ENCODE measurements at regions not wholly inside any gene's neighbourhood (a gene's known extent, or its start where the extent isn't known, plus 50 kb on each side); places are given as distances from the start of the nearest gene placed in this dataset.

GRCh38 chr4:114472269-114473032 lies 126.2 kb upstream of the UGT8 start:
- no peak for DNase-seq

GRCh38 chr4:114474188-114474800 lies 124.3 kb upstream of the UGT8 start:
- no peak for DNase-seq

DNA sequence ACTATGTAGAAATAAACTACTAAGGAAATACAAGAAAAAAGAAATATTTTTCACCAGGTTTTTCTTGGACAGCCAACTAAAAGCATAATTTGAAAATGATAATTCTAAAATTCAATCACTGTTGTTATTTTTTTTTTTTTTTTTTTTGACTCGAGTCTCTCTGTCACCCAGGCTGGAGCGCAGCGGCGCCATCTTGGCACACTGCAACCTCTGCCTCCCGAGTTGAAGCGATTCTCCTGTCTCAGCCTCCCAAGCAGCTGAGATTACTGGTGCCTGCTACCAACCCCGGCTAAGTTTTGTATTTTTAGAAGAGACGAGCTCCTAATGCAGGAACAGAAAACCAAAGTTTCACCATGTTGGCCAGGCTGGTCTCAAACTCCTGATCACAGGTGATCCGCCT lies 122.3 kb upstream of the UGT8 start:
- no peak for DNase-seq

GRCh38 chr4:114479595-114479994 lies 119.0 kb upstream of the UGT8 start:
- no peak for DNase-seq

DNA sequence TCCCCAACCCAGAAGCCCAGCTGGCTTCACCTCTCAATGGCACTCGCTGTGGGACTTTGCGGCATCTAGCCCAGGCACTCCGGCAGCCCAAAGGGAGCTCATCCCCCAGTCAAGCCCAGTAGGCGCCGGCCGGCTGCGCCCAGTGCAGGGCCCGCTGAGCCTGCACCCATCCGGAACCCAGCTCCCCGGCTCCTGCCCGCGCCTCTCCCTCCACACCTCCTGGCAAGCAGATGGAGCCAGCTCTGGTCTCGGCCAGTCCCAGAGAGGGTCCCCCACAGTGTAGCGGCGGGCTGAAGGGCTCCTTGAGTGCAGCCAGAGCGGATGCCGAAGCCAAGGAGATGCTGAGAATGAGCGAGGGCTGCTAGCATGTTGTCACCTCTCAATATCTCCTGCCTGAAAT lies 116.8 kb upstream of the UGT8 start:
- DNase-seq, result no peak

GRCh38 chr4:114487101-114487500 lies 111.5 kb upstream of the UGT8 start:
- no peak for DNase-seq

DNA sequence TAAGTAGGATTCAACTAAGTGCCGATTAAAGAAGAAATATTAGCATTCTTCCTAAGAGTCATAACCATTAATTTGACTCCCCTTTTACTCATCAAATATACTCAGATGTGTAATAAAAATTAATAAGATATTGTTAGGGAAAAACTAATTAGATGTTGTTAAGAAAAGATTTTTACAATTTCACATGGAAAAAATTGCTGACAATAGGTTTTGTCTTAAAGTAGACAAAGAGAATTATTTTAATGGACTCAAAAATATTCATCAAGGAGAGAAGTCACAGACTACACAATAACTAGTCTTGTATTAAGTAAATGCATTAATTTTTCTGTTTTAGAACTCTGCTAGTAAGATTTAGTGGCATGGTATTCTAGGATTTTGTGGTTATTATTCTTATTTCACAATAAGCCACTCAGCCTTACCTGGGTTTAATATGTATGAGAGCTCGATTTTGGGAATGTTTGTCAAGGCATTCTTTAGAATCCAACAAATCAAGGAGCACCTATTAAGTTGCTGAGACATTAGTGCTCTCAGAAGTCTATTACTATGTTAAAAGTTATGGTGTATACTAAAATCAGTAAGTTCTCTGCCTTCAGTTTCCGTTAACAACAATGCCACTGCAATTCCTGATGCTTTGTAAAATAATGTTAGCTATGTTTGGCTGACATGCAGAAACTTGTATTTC lies 110.2 kb upstream of the UGT8 start:
- no peak for DNase-seq

DNA sequence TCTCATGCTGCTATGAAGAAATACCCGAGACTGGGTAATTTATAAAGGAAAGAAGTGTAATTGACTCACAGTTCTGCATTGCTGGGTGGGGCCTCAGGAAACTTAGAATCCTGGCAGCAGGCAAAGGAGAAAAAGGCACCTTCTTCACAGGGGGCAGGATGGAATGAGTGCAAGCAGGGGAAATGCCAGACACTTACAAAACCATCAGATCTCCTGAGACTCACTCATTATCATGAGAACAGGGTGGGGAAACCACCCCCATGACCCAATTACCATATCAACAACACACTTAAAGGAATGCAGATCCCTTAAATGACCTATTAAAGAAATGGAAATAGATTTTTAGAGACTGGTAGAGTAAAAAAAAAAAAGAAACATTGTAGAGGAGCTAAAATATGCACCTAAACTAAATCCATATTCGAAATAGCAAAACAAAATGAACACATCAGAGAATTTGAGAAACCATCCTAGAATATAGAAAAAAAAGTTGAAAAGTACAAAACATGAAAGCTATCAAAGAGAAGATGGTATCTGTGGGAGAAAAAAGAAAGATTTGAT lies 104.3 kb upstream of the UGT8 start:
- DNase-seq, result no peak

GRCh38 chr4:114495471-114495928 lies 103.1 kb upstream of the UGT8 start:
- no peak for DNase-seq

GRCh38 chr4:114497116-114497515 lies 101.5 kb upstream of the UGT8 start:
- DNase-seq, result no peak

- no peak for DNase-seq
These were observed 89.3 kb upstream of the UGT8 start for GRCh38 chr4:114509340-114509739.

- DNase-seq, result no peak
These were observed 85.9 kb upstream of the UGT8 start for GRCh38 chr4:114512595-114513295.

GRCh38 chr4:114519368-114519767 lies 79.2 kb upstream of the UGT8 start:
- no peak for DNase-seq

DNA sequence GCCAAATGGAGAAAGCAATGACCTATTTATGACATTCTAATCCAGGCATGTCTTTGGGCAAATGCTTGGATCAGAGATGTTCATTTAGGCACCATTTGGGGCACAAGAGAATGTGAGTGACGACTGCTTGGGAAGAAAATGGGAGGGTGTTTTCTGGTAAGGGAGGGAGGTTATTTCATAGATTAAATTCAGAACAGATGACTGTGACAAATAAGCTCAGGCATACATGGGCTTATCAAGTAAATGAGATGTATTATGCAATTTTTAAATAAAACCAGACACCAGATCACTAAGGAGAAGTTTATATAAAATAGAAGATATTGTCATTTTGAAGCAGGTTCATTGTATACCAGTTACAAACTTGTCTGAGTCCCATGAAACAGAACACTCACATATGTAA lies 71.4 kb upstream of the UGT8 start:
- DNase-seq, result no peak

- no peak for DNase-seq
These were observed 71.0 kb upstream of the UGT8 start for GRCh38 chr4:114527637-114528036.

GRCh38 chr4:114535725-114536124 lies 62.9 kb upstream of the UGT8 start:
- DNase-seq, result no peak

DNA sequence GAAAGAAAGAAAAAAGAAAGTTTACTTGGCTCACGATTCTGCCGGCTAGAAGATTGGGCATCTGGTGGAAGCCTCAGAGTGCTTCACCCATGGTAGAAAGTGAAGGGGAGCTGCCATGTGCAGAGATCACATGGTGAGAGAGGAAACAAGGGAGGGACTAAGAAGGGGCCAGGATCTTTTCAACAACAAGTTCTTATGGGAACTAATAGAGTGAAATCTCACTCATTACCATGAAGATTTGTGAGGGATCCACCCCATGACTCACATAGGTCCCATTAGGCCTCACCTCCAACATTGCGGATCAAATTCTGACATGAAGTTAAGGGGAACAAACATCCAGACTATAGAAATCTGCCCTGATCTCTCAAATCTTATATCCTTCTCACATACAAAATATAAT lies 61.3 kb upstream of the UGT8 start:
- no peak for DNase-seq

GRCh38 chr4:114538012-114538617 lies 60.5 kb upstream of the UGT8 start:
- no peak for DNase-seq

DNA sequence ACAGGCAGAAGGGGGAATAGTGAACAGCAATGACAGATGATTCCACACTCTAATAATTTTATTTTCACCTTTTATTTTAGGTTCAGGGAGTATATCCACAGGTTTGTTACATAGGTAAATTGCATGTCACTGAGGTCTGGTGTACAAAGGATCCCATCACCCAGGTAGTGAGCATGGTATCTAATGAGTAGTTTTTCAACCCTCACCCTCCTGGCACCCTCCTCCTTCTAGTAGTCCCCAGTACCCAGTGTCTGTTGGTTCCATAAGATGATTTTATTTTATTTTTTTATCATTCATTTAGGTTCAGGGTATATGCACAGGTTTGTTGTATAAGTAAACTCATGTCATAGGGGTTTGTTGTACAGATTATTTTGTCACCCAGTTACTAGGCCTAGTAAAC lies 58.6 kb upstream of the UGT8 start:
- DNase-seq, result no peak

DNA sequence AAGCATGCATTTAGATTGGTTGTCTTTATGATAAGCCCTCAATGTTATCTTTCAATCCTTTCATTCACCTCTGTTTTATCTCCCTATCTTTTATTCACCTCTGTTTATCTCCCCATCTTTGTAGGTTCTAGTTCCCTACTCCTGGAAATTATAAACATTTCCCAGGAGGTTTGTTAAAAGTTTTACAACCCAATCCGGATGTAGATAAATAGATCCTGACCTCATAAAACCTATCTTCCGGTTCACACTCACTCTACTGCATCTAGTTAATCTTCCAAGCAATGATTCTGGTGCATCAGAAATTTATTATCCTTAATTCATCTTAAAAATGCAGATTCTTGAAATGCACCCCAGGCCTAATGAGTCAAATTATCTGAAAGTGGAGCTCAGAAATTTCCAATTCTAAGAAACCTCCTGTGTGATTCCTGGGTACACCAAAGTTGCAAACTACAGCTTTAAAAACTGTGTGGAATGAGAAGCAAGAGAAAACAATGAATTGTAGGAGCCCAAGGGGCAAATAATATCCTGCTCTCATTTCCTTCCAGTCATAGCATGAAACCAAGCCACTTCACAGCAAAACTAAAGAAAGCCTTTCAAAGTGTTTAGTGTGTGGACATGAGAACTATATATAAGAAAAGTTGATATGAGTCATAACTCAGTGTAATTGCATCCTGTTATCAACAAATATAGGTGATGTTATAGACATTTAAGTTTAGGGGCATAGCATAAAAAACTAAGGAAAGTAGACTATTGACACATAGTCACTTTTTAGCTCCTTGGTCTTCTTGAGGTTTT lies 51.1 kb upstream of the UGT8 start:
- DNase-seq, result no peak

All from right hindlimb (tissue), 1 donor.